BE2C (cell line): ENCODE measurements at regions not wholly inside any gene's neighbourhood (a gene's known extent, or its start where the extent isn't known, plus 50 kb on each side); places are given as distances from the start of the nearest gene placed in this dataset.

ENCODE experiments used
- DNase-seq: peaks from one replicate; pipeline ENCODE4 v3.0.0-alpha.2; 2020
- H3K27me3 ChIP-seq: fragments of 250-450 bp; sonication (Bioruptor Pico); 2 replicates; pipeline ENCODE4 v1.5.1; 2020; ENCODE audit warnings: mild to moderate bottlenecking
- H3K36me3 ChIP-seq: fragments of 250-450 bp; sonication (Bioruptor Pico); 2 replicates; pipeline ENCODE4 v1.5.1; 2020; ENCODE audit warnings: mild to moderate bottlenecking
- H3K4me1 ChIP-seq: fragments of 250-450 bp; sonication (Bioruptor Pico); 2 replicates; pipeline ENCODE4 v1.5.1; 2020
- H3K4me3 ChIP-seq: 2 replicates; pipeline ENCODE4 v1.5.1; 2011; ENCODE audit warnings: low read depth, low read length
- H3K9me3 ChIP-seq: fragments of 250-450 bp; sonication (Bioruptor Pico); 2 replicates; pipeline ENCODE4 v1.5.1; 2020
- TF ChIP-seq, protein P1 (sequence below): IDR thresholded peaks from 2 replicates; pipeline ENCODE4 v1.5.1; 2012; ENCODE audit warnings: mild to moderate bottlenecking, low read depth, low read length

DNA sequence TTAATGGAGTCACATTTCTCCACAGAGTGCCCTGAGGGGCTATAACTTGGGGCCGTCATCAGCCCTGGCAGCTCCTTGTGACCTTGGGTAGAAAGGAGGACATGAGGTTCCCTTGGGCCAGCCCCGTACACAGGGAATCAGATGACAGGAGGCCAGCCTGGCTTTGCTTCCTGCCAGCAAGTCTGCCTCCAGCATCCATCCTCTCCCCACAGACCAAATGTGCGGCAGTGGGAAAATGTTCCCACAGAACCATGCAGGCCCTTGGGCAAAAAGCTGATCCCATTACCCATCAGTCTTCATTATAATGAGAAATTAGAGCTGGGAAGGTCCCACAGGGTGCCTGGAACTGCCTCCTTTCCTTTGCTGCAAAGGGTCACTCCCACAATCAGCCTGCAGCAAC is 908.3 kb downstream of the GRID1 start:
- H3K27me3 ChIP-seq: no peaks in the 10 kb centered on the region
- H3K9me3 ChIP-seq: no peaks in the 10 kb centered on the region
- peak; percentile 52 for DNase-seq
- H3K36me3 ChIP-seq: no peaks in the 10 kb centered on the region
- peaks cover 3% of the 10 kb centered on the region for H3K4me1 ChIP-seq
- TF ChIP-seq, protein P1, sequence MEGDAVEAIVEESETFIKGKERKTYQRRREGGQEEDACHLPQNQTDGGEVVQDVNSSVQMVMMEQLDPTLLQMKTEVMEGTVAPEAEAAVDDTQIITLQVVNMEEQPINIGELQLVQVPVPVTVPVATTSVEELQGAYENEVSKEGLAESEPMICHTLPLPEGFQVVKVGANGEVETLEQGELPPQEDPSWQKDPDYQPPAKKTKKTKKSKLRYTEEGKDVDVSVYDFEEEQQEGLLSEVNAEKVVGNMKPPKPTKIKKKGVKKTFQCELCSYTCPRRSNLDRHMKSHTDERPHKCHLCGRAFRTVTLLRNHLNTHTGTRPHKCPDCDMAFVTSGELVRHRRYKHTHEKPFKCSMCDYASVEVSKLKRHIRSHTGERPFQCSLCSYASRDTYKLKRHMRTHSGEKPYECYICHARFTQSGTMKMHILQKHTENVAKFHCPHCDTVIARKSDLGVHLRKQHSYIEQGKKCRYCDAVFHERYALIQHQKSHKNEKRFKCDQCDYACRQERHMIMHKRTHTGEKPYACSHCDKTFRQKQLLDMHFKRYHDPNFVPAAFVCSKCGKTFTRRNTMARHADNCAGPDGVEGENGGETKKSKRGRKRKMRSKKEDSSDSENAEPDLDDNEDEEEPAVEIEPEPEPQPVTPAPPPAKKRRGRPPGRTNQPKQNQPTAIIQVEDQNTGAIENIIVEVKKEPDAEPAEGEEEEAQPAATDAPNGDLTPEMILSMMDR: no peak
- H3K4me3 ChIP-seq: no peak overlapping the region

DNA sequence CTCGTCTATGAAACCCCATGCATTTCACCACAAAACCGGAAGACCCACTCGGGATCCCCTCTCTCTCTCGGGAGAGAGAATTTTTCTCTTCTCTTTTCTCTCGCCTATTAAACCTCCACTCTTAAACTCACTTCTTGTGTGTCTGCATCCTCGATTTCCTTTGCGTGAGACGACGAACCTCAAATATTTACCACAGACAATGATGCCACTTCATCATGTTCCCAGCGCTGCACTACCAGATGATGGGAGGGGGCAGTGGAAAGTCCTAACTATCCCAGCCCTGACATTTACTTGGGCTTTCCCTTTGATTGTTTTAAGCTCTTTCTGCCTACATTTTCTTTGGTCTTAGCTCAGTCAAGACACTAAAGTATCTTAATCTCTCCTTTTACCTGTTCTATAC is 906.7 kb downstream of the GRID1 start:
- Histone ChIP-seq H3K4me1 (peaks cover 3% of the 10 kb centered on the region), H3K27me3 (no peaks in the 10 kb centered on the region), H3K9me3 (no peaks in the 10 kb centered on the region), H3K36me3 (no peaks in the 10 kb centered on the region), H3K4me3 (no peak overlapping the region)
- DNase-seq: no peak
- TF ChIP-seq, protein P1: no peak

DNA sequence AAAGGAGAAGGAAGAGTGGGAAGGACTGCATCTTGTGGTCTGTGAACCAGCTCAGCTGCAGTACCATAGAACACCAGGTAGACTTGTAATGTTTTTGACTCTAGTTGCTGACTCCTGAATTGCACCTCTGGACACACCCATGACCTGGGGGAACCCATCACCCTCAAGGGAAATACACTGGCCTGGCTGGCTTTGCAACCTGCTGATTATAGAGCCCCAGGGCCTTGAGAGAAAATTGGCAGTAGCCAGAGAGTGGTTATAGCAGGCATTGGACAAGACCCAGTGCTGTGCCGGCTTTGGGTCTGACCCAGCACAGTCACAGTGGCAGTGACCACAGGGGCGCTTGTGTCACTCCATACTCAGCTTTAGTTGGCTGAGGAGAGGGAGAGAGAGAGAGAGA is 902.3 kb downstream of the GRID1 start:
- H3K4me1 ChIP-seq: no peaks in the 10 kb centered on the region
- H3K36me3 ChIP-seq: no peaks in the 10 kb centered on the region

DNA sequence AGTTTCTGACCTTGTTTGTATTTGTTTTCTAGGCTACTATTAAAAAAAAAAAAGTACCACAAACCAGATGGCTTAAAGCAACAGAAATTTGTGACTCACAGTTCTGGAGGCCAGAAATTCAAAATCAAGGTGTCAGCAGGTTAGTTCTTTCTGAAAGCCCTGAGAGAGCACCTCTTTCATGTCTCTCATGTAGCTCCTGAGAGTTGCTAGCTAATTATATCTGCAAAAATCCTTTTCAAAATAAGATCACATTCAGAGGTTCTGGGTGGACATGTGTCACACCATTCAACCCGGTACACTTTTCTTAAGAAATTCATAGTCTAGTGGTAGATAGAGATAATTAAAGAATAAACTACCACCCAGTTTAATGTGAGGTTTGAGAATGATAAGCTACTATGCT is 888.6 kb downstream of the GRID1 start:
- Histone ChIP-seq H3K4me1 (no peaks in the 10 kb centered on the region), H3K27me3 (no peaks in the 10 kb centered on the region), H3K36me3 (no peaks in the 10 kb centered on the region), H3K9me3 (no peaks in the 10 kb centered on the region), H3K4me3 (no peak overlapping the region)
- no peak for DNase-seq
- TF ChIP-seq, protein P1: no peak

More for the DNA sequence above, 902.3 kb downstream of the GRID1 start:
- no peak for DNase-seq
- no peak overlapping the region for H3K4me3 ChIP-seq
- H3K27me3 ChIP-seq: no peaks in the 10 kb centered on the region; the same call in 1 of the 2 replicates
- TF ChIP-seq, protein P1: no peak
- no peaks in the 10 kb centered on the region for H3K9me3 ChIP-seq

DNA sequence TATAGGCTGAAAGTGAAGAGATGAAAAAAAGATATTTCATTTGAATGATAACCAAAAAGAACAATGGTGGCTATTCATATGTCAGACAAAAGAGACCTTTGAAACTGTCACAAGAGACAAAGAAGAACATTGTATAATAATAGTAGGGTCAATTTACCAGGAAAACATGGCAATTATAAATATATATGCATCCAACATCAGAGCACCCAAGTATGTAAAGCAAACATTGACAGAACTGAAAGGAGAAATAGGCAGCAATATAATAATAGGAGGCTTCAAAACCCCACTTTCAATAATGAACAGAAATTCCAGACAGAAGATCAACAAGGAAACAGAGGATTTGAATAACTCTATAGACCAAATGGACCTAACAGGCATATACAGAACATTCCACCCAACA is 876.2 kb downstream of the GRID1 start:
- no peaks in the 10 kb centered on the region for H3K27me3 ChIP-seq
- no peak for DNase-seq
- TF ChIP-seq, protein P1: no peak
- H3K4me3 ChIP-seq: no peak overlapping the region
- H3K36me3 ChIP-seq: no peaks in the 10 kb centered on the region
- peaks cover 5% of the 10 kb centered on the region for H3K4me1 ChIP-seq
- no peaks in the 10 kb centered on the region for H3K9me3 ChIP-seq

DNA sequence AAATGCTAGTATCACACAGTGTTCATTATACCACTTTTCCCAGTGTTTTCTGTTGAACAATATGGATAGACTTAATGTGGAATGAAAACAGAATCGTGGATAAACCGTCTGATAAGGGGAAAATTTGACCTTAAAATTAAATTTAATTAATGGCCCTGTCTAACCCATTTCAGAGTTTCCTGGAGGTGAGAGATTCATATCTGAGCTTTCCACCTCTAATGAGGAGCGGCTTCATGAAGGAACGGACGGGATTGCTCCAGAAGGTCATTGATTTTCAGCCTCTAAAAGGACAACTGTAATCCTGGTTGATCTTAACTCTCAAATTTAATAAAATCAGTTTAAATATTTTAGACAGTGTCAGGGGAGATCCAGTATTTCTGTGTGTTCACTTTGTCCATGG is 874.9 kb downstream of the GRID1 start:
- H3K36me3 ChIP-seq: no peaks in the 10 kb centered on the region
- DNase-seq: no peak
- peaks cover 5% of the 10 kb centered on the region for H3K4me1 ChIP-seq
- no peaks in the 10 kb centered on the region for H3K27me3 ChIP-seq
- TF ChIP-seq, protein P1: no peak
- H3K4me3 ChIP-seq: no peak overlapping the region
- no peaks in the 10 kb centered on the region for H3K9me3 ChIP-seq
